Fibroblast of the conjunctiva (primary cell): ENCODE measurements at regions not wholly inside any gene's neighbourhood (a gene's known extent, or its start where the extent isn't known, plus 50 kb on each side); places are given as distances from the start of the nearest gene placed in this dataset.
A peak's percentile ranks its signal among the peaks of the same experiment; 100 is the strongest.
"Not testable (repeated sequence)": the region's sequence is repeated elsewhere in the genome, so short reads cannot be mapped to it uniquely, and the experiment has no call there.

Experiments used
- DNase-seq: peaks from one replicate; pipeline ENCODE4 v3.0.0-alpha.2; 2010; ENCODE audit warnings: low read depth

DNA sequence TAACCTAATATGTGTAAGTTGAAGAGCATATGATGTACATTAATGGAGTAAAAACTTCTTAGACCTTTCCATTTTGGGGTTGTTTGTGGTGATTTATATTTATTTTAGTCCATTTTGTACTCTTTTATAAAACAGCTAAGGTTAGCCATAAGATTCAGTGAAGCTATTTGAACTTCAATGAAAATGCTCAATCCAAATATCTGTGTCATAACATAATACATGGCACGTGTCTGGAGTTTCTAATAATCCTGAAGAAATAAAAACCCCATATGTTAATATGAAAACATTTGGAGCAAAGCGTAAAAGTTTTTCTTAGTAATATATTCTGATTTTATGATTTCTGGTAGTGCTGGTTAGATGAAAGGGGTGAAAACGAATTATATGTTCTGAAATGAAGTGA, 1729.7 kb downstream of the PCDH9 start:
- no peak for DNase-seq

DNA sequence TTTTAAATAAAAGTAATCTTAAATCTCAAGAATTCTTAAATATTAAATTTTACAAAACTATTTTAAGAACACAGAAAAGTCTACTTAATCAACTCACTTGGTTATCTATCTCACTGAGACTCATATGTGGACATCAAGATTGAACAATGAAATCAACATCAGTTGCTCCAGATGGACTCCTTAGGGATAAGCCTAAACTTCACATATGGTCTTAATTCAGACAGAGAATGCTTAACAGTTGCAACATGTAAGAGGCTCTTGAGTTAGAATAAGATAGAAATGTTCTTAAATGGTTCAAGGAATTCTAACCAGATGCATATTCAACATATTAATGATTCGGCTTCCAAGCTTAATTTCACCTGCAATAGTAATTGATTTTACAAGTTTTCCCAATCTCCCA, 1730.9 kb downstream of the PCDH9 start:
- peak; percentile 39 for DNase-seq

DNA sequence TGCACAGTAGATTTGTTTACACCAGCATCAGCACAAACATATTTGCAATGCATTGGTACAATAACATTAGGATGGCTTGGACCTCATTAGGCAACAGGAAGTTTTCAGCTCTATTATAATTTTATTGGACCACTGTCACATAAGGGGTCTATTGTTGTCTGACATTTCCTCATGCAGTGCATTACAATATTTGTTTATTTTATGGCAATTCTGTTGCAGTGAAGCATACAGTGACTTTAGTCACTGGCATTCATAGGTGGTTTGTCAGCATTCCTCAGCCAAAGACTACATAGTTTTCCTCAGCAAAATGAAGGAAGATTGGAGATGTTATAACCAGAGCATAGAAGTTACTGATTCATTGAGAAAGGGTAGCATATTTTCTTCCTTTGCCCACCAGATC, 1732.9 kb downstream of the PCDH9 start:
- DNase-seq: no peak

DNA sequence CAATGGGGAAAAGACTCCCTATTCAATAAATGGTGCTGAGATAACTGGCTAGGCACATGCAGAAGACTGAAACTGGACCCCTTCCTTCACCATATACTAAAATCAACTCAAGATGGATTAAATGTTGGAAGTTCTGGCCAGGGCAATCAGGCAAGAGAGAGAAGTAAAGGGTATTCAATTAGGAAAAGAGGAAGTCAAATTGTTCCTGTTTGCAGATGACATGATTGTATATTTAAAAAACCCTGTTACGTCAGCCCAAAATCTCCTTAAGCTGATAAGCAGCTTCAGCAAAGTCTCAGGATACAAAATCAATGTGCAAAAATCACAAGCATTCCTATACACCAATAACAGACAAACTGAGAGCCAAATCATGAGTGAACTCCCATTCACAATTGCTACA, 1739.4 kb downstream of the PCDH9 start:
- not testable (repeated sequence) for DNase-seq

- no peak for DNase-seq
Measured at GRCh38 chr13:65488606-65489005, 1741.5 kb downstream of the PCDH9 start.

DNA sequence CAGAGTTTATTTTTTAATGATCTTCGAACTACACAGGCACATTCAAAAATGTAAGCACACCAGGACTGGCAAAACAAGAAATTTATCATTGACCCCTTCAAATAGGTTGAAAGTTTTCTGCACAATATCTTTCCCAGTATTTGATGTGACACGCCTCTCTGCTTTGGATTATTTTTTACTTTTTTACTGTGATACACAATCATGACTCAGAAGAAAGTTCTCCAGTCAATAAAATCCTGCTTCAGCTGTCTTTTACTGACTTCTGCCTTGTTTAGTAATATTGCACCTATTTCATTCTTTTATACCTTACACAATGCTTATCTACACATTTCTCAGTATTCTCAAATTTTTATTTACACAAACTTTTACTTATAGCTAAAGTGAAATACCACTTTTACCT, 1750.4 kb downstream of the PCDH9 start:
- DNase-seq: no peak

- DNase-seq: no peak
Measured at GRCh38 chr13:65473196-65473595, 1756.9 kb downstream of the PCDH9 start.

GRCh38 chr13:65472336-65472735, 1757.8 kb downstream of the PCDH9 start:
- no peak for DNase-seq

DNA sequence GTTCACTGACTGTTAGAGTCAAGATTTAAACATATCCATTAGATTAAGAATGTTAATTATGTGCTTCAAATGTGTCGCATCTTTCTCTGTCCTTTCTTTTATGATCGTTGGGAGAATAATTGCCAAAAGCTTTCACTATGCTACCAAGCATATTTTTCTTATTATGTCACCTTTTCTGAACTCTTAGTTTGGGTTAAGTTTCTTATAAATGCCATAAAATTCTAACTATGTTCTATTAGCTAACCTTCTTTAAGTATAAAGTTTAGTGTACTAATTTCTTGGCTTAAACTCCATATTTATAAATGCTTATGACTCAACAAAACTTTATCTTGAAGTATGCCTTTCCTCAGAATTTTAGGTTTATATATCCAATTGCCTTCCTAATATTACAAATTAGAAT, 1759.4 kb downstream of the PCDH9 start:
- no peak for DNase-seq

DNA sequence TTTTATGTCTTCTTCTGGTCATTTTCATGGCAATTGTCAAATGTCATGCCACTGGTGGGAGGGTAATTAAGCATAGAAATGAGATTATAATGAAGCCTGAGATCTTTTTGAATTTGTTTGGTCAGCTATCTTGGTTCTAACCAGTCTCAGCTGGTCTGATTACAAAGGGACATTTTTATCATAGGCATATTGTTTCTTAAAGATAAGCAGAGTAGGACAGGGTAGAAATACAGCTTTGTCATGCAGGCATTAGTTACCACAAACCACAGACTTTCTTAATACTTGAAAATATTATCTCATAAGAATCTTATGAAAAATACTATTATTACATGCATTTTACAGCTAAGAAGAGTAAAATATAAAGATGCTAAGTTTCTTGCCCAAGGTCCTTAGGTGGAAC, 1761.5 kb downstream of the PCDH9 start:
- DNase-seq: no peak

DNA sequence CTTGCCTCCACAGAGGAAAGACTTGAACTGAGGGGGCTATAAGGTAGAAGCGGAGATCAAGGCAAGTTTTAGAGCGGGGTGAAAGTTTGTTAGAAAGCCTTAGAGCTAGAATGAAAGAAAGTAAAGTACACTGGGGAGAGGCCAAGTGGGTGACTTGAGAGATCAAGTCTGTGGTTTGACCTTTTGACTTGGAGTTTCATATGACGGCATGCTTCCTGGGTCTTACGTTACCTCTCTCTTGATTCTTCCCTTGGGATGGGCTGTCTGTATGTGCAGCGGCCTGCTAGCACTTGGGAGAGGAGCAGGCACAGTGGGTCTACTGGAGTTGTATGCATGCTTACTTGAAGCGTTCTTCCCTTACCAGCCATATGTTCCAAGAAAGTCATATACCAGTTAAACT, 1768.5 kb downstream of the PCDH9 start:
- peak; percentile 55 for DNase-seq

DNA sequence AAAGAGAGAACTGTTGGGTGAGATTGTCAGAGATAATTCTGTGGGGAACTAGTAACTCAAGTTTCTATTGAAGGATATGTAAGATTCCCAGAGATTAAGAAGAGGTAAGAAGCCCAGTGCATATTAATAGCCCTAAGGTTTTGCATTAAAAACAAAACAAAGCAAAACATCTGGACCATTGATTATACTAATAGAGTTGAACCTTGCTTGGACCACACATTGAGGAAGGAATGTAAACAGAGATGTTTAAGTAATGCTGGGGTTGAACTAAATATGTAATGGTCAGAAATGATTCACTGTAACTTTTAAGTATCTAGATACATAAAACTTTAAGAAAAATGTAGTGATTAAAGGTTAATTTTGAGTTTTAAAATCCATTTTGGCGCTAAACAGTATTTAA, 1770.0 kb downstream of the PCDH9 start:
- no peak for DNase-seq

GRCh38 chr13:65456150-65456912, 1773.8 kb downstream of the PCDH9 start:
- no peak for DNase-seq

DNA sequence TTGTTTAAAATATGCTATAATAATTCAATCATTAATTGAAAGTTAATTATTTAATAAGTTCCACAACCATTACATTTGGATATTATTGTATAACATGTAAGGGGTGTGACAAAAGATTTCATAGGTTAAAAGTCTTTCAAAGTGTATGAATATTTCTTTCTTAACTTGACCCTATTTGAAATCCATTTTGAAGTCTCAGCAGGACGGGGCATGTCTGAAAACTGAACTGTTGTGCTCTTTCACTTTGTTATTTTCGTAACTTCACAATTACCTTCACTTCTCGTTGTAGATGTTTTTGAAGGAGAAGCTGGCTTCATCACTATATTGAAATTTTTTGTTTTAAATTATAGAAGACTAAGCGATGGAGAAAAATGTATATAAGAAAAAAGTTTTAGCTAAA, 1775.7 kb downstream of the PCDH9 start:
- DNase-seq: no peak

DNA sequence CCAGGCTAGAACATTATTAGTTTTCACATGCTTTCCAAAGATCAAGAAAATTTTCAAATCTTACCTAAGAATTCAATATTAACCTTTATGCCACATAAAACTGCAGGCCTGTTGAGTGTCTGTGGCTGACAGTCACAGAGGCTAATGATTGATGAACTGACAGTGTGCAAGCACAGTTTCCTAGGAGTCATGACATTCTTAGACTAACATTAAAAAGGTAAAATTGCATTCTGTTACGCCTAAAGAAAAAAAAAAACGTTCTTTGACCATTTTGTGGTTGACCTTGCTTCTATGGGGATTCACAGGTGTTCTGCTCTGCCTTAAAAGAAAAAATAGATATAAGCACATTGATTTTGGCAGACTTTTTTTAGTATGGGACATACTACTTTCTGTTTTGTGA, 1776.2 kb downstream of the PCDH9 start:
- DNase-seq: no peak

- DNase-seq: no peak
Measured at GRCh38 chr13:65445340-65445739, 1784.8 kb downstream of the PCDH9 start.

GRCh38 chr13:65435590-65435989, 1794.5 kb downstream of the PCDH9 start:
- no peak for DNase-seq

GRCh38 chr13:65417953-65418352, 1812.2 kb downstream of the PCDH9 start:
- DNase-seq: no peak

- no peak for DNase-seq
Measured at GRCh38 chr13:65416784-65417183, 1813.4 kb downstream of the PCDH9 start.

DNA sequence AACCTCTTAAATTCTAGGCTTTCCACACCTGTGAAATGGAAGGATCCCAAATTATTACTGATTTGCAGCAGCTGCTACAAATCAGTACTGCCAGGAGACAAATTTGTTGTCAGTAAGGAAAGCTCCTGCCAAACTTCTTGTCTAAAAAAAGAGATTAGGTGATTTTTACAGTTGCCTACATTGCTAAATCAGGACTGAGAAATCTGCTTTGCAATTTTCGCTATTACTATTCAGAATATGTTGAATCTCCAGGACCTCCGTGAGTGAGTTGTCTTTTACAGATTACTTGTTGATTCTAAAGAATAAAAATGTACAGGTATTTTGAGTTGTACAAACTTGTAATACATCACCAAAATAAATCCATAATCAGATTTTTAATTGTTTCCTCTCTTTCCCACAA, 1815.9 kb downstream of the PCDH9 start:
- DNase-seq: no peak

GRCh38 chr13:65411521-65411920, 1818.6 kb downstream of the PCDH9 start:
- DNase-seq: no peak

DNA sequence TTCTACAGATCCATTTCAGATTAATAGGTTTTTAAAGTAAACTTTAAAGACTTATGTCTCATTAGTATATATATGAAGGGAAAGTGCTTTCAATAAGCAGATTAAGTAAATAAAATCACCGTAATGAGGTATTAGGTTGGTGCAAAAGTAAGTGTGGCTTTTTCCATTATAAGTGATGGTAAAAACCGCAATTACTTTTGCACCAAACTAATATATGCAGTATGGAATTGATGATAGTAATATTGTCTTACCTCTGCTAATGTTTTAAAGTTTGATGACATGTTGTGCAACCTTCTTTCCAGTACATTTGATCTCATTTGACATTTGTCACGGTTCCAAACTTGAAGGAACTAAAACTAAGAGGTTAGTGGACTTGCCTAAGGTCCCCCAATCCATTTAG, 1819.3 kb downstream of the PCDH9 start:
- DNase-seq: no peak

- DNase-seq: no peak
Measured at GRCh38 chr13:65401315-65401714, 1828.8 kb downstream of the PCDH9 start.

- no peak for DNase-seq
Measured at GRCh38 chr13:65400702-65401101, 1829.4 kb downstream of the PCDH9 start.
